Epithelial cell of esophagus (primary cell): ENCODE measurements at regions not wholly inside any gene's neighbourhood (a gene's known extent, or its start where the extent isn't known, plus 50 kb on each side); places are given as distances from the start of the nearest gene placed in this dataset.

Experiments
- DNase-seq: peaks from one replicate; pipeline ENCODE4 v3.0.0; 2010; ENCODE audit warnings: low read depth
- H3K4me3 ChIP-seq: 2 replicates; pipeline ENCODE4 v1.5.1; 2011; ENCODE audit warnings: mild to moderate bottlenecking, low read length, control low read depth
- TF ChIP-seq, protein P1 (sequence below): IDR thresholded peaks from 2 replicates; pipeline ENCODE4 v1.5.1; 2011; ENCODE audit warnings: low read depth, mild to moderate bottlenecking, low read length, control low read depth, inconsistent platforms; ENCODE audit not compliant: insufficient read depth; ENCODE audit errors: missing control alignments

DNA sequence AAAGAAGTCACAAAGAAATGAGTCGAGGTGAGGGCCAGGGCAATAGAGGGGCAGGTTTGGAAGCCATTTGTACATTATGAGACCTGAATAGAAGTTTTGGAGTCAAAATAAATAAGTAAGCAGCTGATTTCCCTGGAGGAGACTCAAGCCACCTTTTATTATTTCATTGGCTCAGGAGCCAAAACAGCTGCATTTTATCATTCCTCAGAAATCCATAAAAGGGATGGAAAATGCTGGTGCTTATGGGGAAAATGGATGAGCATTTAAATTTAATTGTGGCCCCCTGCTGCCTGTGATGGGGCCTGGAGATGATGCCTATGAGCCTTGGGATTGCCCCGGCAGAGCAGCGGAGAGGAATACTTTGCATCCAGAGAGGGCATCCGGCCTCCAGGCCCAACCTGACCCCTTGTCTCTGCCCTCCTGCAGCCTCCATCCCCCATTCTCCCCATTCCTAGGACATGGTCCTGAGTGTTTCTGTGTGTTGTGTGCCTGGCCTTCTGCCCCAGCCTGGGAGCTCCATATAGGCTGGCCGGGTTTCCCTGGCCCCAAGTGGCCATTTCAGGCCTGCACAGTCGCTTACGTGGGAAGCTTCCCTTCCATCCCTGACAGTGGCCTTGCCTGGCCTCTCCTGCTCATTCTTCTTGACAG lies 296.8 kb upstream of the ZMIZ1 start:
- H3K4me3 ChIP-seq = no peak overlapping the region
- TF ChIP-seq, protein P1, sequence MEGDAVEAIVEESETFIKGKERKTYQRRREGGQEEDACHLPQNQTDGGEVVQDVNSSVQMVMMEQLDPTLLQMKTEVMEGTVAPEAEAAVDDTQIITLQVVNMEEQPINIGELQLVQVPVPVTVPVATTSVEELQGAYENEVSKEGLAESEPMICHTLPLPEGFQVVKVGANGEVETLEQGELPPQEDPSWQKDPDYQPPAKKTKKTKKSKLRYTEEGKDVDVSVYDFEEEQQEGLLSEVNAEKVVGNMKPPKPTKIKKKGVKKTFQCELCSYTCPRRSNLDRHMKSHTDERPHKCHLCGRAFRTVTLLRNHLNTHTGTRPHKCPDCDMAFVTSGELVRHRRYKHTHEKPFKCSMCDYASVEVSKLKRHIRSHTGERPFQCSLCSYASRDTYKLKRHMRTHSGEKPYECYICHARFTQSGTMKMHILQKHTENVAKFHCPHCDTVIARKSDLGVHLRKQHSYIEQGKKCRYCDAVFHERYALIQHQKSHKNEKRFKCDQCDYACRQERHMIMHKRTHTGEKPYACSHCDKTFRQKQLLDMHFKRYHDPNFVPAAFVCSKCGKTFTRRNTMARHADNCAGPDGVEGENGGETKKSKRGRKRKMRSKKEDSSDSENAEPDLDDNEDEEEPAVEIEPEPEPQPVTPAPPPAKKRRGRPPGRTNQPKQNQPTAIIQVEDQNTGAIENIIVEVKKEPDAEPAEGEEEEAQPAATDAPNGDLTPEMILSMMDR = no peak
- DNase-seq = no peak

DNA sequence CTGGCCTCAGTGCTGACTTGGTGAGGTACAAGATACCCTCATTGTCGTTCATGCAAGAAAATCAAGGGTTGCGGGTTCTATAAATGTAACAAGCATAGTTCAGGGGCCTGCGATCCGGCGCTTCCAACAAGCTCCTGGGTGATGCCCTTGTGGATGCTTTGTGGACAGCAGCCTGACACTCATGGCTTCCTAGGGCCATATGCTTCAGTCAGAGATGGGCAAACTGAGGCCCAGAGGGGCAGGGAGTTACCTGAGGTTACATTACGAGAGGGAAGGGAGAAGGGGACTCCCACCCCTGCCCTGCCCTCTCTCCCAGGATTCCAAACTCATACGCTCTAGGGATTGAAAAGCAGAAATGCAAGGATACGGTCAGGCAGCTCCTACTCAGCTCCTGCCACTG lies 296.3 kb upstream of the ZMIZ1 start:
- H3K4me3 ChIP-seq = no peak overlapping the region
- TF ChIP-seq, protein P1 = no peak
- DNase-seq = no peak

DNA sequence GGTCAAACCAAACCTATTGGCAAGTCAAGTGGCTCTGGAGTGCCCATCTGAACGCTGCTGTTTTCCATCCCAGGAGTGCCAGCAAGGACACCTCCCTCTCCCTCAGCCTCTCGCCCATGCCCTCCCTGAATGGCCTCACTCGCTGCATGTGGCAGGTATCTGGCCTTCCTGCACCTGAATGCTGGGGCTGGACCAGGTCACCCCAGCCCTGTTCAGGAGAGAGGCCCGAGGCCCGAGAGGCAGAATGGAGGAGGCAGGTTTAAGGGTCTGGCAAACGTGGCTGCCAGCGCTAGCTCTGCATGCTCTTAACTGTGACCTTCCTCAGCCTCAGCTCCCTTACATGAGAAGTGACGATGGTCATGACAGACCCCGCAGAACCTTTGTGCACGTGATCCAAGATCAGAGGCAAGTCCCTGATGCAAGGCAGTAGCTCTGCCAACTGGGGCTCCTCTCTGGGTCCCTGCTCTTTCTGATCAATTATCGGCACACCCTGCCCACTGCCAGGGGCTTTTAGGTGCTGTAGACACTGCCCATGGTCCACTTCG lies 295.7 kb upstream of the ZMIZ1 start:
- TF ChIP-seq, protein P1 = no peak
- no peak overlapping the region for H3K4me3 ChIP-seq
- no peak for DNase-seq

DNA sequence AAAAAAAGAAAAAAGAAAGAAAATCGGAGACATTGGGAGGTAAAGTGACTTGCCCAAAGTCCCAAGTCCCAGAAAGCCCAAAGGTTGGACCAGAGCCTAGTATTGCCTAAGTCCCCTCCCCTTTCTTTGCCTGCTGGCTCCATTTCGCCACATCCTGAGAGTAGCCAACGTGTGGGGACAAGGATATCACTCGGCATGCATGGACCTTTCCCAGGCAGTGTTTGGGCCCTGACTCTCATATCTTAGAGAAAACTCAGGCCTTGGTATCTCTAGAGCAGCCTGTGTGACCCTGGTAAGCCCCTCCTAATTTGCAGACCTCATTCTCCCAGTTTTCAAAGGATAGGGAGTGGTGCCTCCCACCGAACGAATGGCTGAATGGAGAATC lies 294.2 kb upstream of the ZMIZ1 start:
- H3K4me3 ChIP-seq = no peak overlapping the region
- TF ChIP-seq, protein P1 = no peak

DNA sequence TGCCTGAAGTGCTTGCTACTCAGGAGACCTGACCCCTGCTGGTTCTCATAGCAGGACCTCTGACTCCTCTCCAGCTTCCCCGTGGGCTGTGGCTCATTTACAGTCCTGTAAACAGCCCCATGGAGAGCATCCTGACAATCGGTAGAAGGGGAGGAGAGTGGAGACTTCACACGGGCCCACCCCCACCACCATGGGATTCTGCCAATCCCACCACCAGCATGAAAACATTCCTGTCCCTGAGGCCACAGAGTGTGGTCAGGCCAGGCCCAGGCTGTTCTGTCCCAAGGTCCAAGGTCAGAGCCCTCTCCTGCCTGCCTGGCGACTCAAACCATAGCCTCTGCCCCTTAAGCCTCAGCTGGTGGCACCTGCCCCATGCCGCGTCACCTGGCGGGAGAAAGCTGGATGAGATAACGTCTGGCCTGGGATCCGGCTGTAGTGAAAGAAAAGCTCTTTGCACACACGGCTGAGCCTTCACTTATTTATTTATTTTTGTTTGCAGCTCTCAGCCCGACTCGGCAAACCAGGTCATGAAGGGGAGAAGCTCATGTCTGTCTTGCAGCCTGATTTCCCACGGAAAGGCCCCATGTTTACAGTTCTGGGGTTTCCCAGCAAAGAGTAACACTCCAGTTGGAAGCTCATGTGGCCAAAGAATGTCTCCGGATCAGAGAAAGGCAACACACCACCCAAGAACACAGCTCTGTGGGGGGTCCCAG lies 293.6 kb upstream of the ZMIZ1 start:
- TF ChIP-seq, protein P1 = no peak
- no peak for DNase-seq
- no peak overlapping the region for H3K4me3 ChIP-seq

More for the DNA sequence above, 294.2 kb upstream of the ZMIZ1 start:
- peak; percentile 35 for DNase-seq

DNA sequence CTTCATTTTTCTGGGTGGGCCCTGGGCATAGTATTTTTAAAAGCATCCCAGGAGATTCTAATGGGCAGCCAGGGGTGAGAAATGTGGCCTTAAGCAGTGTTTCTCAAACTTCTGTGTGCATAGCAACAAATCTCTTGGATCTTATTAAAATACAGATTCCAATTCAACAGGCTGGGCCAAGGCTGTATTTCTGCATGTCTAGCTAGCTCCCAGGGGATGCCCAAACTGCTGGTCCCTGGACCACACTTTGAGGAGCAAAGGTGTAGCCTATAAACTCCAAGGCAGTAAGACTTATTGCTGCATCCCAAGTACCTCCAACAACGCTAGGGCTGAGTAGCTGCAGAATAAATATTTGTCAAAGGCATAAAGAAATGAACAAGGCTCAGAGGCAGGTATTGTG lies 292.9 kb upstream of the ZMIZ1 start:
- no peak overlapping the region for H3K4me3 ChIP-seq
- TF ChIP-seq, protein P1 = no peak
- DNase-seq = no peak
